Inferior parietal cortex (tissue), 1 donor: ENCODE measurements at regions not wholly inside any gene's neighbourhood (a gene's known extent, or its start where the extent isn't known, plus 50 kb on each side); places are given as distances from the start of the nearest gene placed in this dataset.
"Not testable (repeated sequence)": the region's sequence is repeated elsewhere in the genome, so short reads cannot be mapped to it uniquely, and the experiment has no call there.

Experiments used
- DNase-seq: peaks from one replicate; pipeline ENCODE4 v3.0.0-alpha.2; 2016; ENCODE audit errors: extremely low spot score

DNA sequence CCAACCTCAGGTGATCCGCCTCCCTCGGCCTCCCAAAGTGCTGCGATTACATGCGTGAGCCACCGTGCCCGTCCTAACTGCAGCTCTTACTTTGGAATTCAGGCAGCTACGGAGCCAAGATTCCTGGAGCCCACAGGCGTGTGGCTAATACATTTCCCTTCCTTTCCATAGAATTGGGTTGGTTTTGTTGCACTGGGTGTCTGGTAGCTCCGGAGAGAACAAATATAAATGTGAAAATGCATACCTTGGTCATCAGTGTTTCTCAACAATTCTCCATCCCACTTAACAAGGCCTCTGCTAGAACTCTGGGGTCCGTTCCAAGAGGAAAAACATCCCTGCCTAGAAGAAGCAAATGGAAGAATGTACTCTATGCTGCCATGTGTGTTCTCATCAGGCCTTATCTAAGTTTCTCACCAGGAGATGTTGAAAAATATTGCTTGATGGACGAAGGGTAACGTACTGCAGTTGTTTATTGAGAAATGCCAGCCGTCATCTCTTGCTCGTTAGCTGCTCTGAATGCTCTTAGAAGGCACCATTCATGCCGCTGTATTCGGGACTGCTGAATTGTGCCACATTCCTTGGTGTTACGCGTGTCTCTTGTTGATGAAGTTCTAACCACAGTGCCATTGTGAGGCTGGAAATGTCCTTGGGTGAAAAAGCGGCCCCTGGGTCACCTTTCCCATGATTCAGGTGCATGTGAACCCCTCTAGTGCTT is 50.5 kb upstream of the CD99 start:
- no peak for DNase-seq

DNA sequence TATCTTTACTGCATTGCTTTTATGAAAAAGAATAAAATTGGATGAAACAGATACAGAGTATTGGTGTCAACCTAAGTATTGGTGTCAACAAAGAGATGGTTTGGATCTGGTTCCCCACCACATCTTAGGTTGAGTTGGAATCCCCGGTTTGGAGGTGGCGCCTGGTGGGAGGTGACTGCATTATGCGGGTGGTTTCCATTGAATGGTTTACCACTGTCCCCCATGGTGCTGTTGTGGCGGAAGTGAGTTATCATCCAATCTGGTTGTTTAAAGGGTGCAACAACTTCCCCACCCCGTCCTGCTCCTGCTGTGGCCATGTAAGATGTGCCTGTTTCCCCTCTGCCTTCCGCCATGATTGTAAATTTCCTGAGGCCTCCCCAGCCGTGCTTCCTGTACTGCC is 52.8 kb upstream of the CD99 start:
- no peak for DNase-seq

DNA sequence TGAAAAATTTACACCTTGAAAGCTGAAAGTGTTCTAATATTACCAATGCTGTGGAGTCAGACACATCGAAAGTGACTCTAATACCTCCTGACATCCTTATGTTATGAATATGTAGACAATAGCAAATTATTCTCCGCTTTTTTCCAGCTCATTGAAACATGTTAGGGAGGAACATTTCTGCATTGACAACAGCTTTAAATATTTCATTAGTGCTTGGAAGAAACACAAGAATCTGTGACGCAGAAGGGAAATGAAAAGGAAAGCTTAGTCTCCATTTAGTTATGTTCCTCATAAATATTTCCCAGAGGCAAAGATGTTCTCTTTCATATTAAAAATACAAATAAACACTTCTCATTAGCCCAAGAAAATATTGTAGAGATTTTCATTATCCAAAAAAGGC is 55.8 kb upstream of the CD99 start:
- no peak for DNase-seq

DNA sequence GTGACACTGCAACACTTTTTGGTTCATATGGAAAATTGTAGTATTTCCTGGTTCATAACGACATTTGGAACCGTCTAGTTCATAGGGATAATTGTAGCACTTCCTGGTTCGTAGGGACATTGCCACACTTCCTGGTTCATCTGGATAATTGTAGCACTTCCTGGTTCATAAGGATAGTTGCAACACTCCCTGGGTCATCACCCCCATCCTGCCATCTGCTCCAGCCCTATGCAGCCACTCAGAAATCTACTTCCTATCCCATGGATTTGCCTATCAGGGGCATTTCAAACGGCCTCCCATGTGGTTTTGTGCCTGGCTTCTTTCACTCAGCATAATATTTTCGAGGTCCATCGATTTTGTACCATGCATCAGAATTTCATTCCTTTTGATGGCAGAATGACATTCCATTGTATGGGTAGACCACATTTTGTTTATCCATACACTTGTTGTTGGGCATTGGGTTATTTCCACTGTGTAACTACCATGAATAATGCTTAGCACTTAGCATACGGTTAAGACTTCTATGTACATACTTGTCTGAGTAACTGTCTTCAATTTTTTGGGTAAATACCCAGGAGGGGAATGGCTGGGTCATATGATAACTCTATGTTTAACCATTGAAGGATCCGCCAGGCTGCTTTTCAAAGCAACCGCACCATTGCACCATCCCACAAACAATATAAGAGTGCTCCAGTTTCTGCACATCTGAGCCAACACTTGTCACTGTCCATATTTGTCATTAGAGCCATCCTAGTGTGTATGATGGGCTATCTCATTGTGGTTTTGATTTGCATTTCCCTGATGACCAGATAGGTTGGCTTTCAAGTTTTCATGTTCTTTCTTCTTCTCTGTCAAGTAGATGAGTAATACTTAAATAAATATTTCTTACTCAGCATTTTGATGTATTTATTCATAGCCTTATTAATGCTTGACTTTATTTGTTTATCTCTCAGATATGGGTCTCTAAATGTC is 58.3 kb upstream of the CD99 start:
- DNase-seq: no peak

DNA sequence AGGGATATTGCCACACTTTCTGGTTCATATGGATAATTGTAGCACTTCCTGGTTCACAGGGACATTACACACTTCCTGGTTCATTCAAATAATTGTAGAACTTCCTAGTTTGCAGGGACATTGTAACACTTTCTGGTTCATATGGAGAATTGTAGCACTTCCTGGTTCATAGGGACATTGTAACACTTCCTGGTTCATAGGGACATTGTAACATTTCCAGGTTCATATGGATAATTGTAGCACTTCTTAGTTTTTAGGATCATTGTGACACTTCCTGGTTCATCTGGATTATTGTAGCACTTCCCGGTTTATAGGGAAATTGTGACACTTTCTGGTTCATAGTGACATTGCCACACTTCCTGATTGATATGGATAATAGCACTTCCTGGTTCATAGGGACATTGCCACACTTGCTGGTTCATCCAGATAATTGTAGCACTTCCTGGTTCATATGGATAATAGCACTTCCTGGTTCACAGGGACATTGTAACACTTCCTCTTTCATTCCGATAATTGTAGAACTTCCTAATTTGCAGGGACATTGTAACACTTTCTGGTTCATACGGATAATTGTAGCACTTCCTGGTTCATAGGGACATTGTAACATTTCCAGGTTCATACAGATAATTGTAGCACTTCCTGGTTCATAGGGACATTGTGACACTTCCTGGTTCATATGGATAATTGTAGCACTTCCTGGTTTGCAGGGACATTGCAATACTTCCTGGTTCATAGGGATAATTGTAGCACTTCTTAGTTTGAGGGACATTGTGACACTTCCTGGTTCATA is 59.2 kb upstream of the CD99 start:
- DNase-seq: no peak

DNA sequence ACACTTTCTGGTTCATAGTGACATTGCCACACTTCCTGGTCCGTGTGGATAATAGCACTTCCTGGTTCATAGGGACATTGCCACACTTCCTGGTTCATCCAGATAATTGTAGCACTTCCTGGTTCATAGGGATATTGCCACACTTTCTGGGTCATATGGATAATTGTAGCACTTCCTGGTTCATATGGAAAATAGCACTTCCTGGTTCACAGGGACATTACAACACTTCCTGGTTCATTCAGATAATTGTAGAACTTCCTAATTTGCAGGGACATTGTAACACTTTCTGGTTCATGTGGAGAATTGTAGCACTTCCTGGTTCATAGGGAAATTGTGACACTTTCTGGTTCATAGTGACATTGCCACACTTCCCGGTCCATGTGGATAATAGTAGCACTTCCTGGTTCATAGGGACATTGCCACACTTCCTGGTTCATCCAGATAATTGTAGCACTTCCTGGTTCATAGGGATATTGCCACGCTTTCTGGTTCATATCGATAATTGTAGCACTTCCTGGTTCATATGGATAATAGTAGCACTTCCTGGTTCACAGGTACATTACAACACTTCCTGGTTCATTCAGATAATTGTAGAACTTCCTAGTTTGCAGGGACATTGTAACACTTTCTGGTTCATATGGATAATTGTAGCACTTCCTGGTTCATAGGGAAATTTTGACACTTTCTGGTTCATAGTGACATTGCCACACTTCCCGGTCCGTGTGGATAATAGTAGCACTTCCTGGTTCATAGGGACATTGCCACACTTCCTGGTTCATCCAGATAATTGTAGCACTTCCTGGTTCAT is 60.0 kb upstream of the CD99 start:
- not testable (repeated sequence) for DNase-seq

DNA sequence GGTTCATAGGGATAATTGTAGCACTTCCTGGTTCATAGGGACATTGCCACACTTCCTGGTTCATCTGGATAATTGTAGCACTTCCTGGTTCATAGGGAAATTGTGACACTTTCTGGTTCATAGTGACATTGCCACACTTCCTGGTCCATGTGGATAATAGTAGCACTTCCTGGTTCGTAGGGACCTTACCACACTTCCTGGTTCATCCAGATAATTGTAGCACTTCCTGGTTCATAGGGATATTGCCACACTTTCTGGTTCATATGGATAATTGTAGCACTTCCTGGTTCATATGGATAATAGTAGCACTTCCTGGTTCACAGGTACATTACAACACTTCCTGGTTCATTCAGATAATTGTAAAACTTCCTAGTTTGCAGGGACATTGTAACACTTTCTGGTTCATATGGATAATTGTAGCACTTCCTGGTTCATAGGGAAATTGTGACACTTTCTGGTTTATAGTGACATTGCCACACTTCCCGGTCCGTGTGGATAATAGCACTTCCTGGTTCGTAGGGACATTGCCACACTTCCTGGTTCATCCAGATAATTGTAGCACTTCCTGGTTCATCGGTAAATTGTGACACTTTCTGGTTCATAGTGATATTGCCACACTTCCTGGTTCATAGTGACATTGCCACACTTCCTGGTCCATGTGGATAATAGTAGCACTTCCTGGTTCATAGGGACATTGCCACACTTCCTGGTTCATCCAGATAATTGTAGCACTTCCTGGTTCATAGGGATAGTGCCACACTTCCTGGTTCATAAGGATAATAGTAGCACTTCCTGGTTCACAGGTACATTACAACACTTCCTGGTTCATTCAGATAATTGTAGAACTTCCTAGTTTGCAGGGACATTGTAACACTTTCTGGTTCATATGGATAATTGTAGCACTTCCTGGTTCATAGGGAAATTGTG is 60.8 kb upstream of the CD99 start:
- peak; percentile 27 for DNase-seq

DNA sequence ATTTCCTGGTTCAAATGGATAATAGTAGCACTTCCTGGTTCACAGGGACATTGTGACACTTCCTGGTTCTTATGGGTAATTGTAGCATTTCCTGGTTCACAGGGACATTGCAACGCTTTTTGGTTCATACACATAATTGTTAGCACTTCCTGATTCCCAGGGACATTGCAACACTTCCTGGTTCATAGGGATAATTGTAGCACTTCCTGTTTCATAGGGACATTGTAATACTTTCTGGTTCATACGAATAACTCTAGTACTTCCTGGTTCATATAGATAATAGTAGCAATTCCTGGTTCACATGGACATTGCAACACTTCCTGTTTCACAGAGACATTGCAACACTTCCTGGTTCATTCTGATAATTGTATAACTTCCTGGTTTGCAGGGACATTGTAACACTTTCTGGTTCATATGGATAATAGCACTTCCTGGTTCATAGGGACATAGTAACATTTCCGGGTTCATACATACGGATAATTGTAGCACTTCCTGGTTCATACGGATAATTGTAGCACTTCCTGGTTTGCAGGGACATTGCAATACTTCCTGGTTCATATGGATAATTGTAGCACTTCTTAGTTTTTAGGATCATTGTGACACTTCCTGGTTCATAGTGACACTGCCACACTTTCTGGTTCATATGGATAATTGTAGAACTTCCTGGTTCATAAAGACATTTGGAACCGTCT is 61.6 kb upstream of the CD99 start:
- no peak for DNase-seq

DNA sequence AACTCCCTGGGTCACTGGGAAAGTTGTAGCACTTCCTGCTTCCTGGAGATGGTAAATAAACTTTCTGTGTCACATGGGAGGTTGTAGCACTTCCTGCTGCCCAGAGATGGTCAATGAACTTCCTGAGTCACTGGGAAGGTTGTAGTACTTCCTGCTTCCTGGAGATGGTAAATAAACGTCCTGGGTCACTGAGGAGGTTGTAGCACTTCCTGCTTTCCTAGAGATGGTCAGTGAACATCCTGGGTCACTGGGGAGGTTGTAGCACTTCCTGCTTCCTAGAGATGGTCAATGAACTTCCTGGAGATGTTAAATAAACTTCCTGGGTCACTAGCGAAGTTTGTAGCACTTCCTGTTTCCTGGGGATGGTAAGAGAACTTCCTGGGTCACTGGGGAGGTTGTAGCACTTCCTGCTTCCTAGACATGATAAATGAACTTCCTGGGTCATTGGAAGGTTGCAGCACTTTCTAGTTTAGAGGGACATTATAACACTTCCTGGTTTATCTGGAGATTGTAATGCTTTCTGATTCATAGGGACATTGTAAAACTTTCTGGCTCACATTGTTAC is 62.3 kb upstream of the CD99 start:
- no peak for DNase-seq

DNA sequence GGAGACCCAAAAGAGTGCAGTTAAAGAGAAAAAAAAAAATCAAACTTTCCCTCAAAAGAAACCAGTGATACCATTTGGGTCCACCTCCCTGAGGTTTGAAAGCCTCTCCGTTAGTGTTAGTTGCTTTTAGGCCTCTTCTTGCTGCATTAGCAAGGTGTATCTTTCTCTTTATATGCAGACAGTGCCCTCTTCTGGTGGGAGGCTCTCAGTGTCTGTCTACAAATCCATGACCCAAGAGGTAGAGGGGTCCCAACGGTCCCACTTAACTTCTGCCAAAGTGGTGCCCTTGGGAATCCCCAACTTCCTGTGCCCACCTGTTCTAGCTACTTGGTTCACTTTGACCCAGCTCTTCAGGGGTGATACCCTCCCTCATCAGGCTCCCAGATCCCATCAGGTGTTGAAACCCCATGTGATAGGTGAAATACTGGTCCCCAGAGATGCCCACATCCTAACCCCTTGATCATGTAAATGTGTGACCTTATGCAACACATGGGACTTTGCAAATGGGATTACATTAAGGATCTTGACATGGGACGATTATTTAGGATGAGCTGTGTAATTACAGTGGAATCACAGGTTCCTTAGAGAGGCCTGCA is 63.7 kb upstream of the CD99 start:
- no peak for DNase-seq

DNA sequence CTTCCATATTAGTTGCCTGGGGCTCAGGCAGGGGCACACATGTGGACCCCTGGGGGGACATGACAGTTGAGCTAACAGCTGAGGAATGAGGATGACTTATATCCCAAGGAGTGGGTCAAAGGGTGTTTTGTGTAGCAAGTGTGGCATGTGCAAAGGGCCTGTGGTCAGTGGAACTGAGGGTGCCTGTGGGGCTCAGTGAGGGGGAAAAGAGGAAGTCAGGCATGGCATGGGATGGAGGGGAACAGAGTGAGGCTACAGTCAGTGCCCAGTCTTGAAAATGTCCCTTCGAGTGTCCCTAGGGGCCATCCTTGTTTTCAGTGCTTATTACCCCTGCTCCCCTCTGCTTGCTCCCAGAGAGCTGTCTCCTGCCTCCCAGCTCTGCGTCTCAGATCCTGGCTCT is 64.3 kb upstream of the CD99 start:
- no peak for DNase-seq

DNA sequence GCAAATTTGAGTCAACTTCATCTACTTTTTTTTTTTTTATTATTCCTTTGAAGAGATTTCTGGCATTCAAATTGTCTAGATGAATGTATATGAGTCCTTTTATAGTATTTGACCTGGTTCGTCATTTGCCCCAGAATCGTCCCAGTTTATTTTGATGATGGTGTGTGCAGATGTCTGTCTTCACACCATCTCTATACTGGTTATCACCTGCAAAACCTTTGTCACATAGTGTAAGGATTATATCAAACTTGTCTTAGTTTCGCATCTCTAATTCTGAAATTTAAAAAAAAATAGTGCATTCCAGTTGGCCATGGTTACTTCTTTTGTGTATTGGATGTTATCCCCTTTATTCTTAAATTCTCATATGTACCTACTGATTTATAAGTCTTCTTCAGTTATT is 70.5 kb upstream of the CD99 start:
- DNase-seq: no peak

DNA sequence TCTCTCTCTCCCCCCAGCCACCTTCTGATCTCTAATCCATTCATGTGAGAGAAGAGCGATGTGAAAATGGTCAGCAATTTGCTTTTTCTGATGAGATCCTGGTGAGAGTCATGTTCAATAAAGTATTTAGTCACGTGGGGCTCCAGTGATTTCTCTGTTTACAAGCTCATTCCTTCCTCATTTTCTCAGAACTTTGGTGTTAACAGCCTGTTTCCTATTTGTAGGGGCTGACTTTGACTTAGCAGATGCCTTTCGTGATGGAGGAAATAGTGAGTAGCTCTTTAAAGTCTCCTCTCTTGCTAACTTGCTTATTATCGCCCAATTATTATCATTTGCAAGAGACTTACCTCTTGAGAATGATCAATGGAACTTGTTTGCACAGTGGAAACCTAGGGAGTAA is 72.6 kb upstream of the CD99 start:
- DNase-seq: no peak

DNA sequence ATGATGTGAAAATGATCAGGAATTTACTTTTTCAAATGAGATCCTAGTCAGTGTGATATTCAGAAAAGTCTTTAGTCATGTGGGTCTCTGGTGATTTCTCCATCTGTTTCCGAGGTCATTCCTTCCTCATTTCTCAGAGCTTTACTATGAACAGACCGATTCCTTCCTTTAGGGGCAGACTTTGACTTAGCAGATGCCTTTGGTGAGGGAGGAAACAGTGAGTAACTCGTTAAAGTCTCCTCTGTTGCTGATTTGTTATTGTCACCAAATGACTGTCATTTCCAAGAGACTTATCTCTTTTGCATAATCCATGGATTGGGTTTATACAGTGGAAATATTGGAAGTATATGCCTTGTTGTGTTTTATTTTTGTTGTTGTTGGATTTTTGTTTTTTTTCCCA is 76.2 kb upstream of the CD99 start:
- DNase-seq: no peak

DNA sequence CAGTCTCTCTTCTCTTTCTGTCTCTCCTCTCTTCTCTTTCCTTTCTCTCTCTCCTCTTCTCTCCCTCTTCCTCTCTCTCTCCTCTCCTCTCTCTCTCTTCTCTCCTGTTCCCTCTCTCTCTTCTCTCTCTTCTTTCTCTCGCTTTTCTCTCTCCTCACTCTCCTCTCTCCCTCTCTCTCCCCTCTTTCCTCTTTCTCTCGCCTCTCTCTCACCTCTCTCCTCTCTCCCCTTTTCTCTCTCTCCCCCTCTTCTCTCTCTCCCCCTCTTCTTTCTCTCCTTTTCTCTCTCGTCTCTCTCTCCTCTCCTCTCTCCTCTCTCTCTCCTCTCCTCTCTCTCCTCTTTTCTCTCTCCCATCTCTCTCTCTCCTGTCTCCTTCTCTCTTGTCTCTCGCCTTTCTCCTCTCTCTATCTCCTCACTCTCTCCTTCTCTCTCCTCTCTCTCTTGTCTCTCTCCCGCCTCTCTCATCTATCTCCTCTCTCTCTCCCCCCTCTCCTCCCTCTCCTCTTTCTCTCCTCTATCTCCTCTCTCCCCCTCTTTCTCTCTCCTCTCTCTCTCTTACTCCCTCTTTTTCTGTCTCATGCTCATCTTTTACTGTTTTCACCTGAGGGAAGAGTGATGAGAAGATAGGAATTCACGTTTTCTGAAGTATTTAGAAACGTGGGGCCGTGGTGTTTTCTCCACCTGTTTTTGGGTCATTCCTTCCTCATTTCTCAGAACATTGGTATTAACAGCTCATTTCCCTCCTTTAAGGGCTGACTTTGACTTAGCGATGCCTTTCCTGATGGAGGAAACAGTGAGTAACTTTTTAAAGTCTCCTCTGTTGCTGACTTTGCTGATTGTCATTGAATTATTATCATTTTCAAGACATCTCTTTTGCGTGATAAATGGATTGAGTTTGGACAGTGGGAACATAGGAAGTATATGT is 80.6 kb upstream of the CD99 start:
- DNase-seq: no peak

DNA sequence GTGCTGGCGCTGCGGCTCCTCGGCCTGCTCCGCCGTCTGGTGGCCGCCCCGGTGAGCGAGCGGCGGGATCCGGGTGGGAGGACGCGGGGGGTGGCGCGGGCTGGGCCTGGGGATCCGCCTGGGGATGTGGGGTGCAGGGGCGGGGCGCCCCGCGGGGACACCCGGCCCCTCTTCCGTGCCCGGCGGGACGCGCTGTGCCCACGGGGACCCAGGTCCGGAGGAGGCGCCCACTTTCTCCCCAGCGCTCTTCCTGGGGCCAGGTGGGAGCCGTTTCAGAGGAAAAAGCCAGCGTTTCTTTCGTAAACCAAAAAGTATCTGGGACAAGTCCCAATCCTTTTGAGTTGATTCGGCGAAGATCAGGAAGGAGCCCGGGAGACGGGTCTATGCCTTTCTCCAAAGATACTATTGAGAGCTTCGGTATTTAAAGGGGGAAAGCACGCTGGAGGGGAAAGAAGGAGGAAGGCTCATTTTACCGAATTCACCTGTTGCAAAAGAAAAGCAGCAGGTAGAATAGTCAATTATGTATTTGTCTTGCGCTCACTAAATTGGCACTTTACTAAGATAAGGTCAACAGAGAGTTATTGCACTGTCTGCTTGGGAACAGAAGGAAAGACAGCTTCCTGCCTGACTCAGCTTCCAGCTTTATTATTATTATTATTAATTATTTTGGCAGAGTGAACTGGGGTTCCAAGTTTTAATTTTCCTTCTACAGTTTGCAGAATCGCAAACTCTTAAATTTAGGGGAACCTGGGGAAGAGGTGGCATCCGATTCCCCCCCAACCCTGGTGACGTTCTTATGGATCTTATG is 81.5 kb upstream of the CD99 start:
- DNase-seq: no peak
